AG04449 (cell line): ENCODE measurements at regions not wholly inside any gene's neighbourhood (a gene's known extent, or its start where the extent isn't known, plus 50 kb on each side); places are given as distances from the start of the nearest gene placed in this dataset.

Source experiments
- CTCF ChIA-PET: fragments of 350-600 bp; formaldehyde crosslinking; extraction: SDS; loops from one replicate; lab custom pipeline; 2021; ENCODE audit warnings: antibody characterized with exemption; lab: Yijun Ruan, JAX
- POLR2A ChIA-PET: fragments of 400-600, 350-600 bp; formaldehyde crosslinking; extraction: SDS; loops from one replicate; lab custom pipeline; 2020; ENCODE audit warnings: antibody characterized with exemption, inconsistent platforms; lab: Yijun Ruan, JAX
- DNase-seq: peaks from one replicate; pipeline ENCODE4 v3.0.0-alpha.2; 2010; ENCODE audit warnings: low read depth, low spot score
- H3K4me3 ChIP-seq: 2 replicates; pipeline ENCODE4 v1.5.1; 2011; ENCODE audit warnings: low read depth, mild to moderate bottlenecking, control low read depth, low read length
- CTCF ChIP-seq: IDR thresholded peaks from one replicate; pipeline ENCODE4 v1.5.1; 2011; ENCODE audit warnings: mild to moderate bottlenecking, moderate library complexity, low read length, control low read depth, inconsistent platforms; ENCODE audit not compliant: insufficient read depth; ENCODE audit errors: missing control alignments

GRCh38 chr3:124617177-124617576 is 113.1 kb upstream of the UMPS start:
- H3K4me3 ChIP-seq, result no peak overlapping the region
- ChIA-PET CTCF (interaction anchor here (0.8 to 2.2 kb wide), 2 partner anchors 32 to 72 kb away, joined by 3 to 7 read pairs; no protein-coding TSS in a partner anchor), POLR2A (no interaction called here)
- no peak for TF ChIP-seq CTCF
- no peak for DNase-seq

GRCh38 chr3:124619887-124620599 is 110.2 kb upstream of the UMPS start:
- H3K4me3 ChIP-seq, result no peak overlapping the region
- ChIA-PET CTCF (interaction anchor here (1.3 kb wide), 1 partner anchor 60 kb away, joined by 3 read pairs; no protein-coding TSS in a partner anchor), POLR2A (no interaction called here)
- TF ChIP-seq CTCF, result no peak
- DNase-seq, result no peak

GRCh38 chr3:124620600-124621063 is 109.6 kb upstream of the UMPS start:
- DNase-seq, result no peak
- POLR2A ChIA-PET, result no interaction called here
- TF ChIP-seq CTCF, result no peak
- CTCF ChIA-PET, result interaction anchor here (1.3 kb wide), 1 partner anchor 61 kb away, joined by 3 read pairs; no protein-coding TSS in a partner anchor
- H3K4me3 ChIP-seq, result no peak overlapping the region

GRCh38 chr3:124621498-124621897 is 108.8 kb upstream of the UMPS start:
- H3K4me3 ChIP-seq, result no peak overlapping the region
- DNase-seq, result no peak
- CTCF ChIA-PET, result no interaction called here
- POLR2A ChIA-PET, result no interaction called here
- TF ChIP-seq CTCF, result no peak

- TF ChIP-seq CTCF, result no peak
- ChIA-PET CTCF (no interaction called here), POLR2A (no interaction called here)
These were observed 105.2 kb upstream of the UMPS start for GRCh38 chr3:124625074-124625473.

GRCh38 chr3:124627501-124627908 is 102.7 kb upstream of the UMPS start:
- DNase-seq, result peak; percentile 14
- TF ChIP-seq CTCF, result no peak
- ChIA-PET POLR2A (no interaction called here), CTCF (interaction anchor here (1.7 kb wide), 1 partner anchor 10 kb away, joined by 5 read pairs; no protein-coding TSS in a partner anchor)
- H3K4me3 ChIP-seq, result no peak overlapping the region

More at GRCh38 chr3:124625074-124625473, 105.2 kb upstream of the UMPS start:
- no peak overlapping the region for H3K4me3 ChIP-seq
- DNase-seq, result no peak
